ENCODE measurements at regions not wholly inside any gene's neighbourhood (a gene's known extent, or its start where the extent isn't known, plus 50 kb on each side); places are given as distances from the start of the nearest gene placed in this dataset.

DNA sequence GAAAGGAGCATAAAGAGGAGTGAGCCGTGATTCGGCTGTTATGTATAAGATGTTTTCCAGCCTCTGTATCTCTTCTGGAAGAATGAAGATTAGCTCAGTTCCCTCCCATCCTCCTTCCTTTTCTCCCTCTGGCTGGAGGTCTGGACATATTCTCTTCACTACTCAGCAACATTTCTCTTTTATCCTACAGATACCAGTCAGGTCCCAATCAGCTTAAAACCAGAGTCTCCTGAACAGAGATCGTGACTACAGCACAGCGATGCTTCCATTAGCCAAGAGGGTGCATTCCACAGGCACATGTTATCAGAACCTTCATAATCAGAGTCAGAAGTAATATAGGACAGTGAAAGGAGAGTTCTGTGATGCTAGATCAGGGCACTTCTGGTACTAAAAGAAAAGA, 133.9 kb upstream of the SOX4 start:
- no peaks in the 10 kb centered on the region for H3K36me3 ChIP-seq (ENCODE audit: insufficient read depth, low read length)
- no peaks in the 10 kb centered on the region for H3K79me2 ChIP-seq (ENCODE audit: insufficient read depth, low read length)
- no peak overlapping the region for H3K4me2 ChIP-seq (ENCODE audit: insufficient read depth, low read length)
- DNase-seq (no peak), ATAC-seq (ENCODE audit: insufficient read depth, low read depth) (no peak)
- H3K27me3 ChIP-seq (ENCODE audit: insufficient read depth, low read length, poor library complexity): no peaks in the 10 kb centered on the region
- H3K27ac ChIP-seq (ENCODE audit: low read length): no peak overlapping the region
- no peak overlapping the region for H3K9ac ChIP-seq (ENCODE audit: low read depth, low read length)
- no peak overlapping the region for H3K4me3 ChIP-seq (ENCODE audit: low read depth in 1 of 2, low read length in 2 of 2)
- H2AFZ ChIP-seq (ENCODE audit: low read depth, low read length): no peak overlapping the region
- no peaks in the 10 kb centered on the region for H4K20me1 ChIP-seq (ENCODE audit: insufficient read depth, low read length)
- no peaks in the 10 kb centered on the region for H3K4me1 ChIP-seq (ENCODE audit: insufficient read depth, low read length)
- TF ChIP-seq EZH2 (IDR thresholded peaks at IDR 0.05; ENCODE audit: borderline replicate concordance, low read depth, low read length, severe bottlenecking) (no peak), CTCF (IDR thresholded peaks at IDR 0.05; ENCODE audit: borderline replicate concordance, extremely low read depth, low read length, poor library complexity, severe bottlenecking) (no peak)
- H3K9me3 ChIP-seq (ENCODE audit: insufficient read depth, low read length, severe bottlenecking): no peaks in the 10 kb centered on the region

DNA sequence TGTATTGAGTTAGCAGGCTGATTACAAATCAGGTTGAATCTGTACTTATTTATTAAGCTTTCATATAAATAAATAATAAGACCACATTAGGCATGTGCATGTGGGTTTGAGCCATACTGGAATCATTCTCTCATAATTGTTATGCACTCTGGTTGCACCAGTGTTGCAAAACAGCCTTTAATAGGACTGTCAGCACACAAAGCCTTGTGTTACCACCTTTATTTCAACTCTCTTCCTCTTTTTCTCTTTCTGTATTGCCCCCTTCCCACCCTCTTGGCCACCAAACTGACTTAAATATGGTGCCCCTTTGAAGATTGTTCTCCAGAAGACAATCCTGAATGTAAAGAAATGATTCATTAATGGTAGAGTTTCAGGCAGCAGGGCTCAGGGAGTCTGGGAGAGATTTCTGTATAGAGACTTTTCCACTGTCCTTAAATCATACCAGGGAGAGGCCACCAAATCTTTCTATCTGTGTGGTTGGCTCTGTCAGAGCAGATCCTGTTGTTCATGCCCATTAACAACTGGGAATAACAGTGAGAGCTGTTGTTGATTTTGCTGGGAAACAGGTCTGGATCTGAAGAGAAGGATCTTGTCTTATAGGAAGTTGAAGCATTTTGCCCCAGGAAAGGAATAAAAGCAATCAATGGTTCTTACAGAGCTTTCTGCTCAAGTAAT, 131.6 kb upstream of the SOX4 start:
- no peak for DNase-seq
- no peaks in the 10 kb centered on the region for H3K27me3 ChIP-seq (ENCODE audit: insufficient read depth, low read length, poor library complexity)
- H3K79me2 ChIP-seq (ENCODE audit: insufficient read depth, low read length): no peaks in the 10 kb centered on the region
- no peaks in the 10 kb centered on the region for H3K36me3 ChIP-seq (ENCODE audit: insufficient read depth, low read length)
- H2AFZ ChIP-seq (ENCODE audit: low read depth, low read length): no peak overlapping the region
- no peak overlapping the region for H3K27ac ChIP-seq (ENCODE audit: low read length)
- no peak overlapping the region for H3K4me2 ChIP-seq (ENCODE audit: insufficient read depth, low read length)
- no peak for TF ChIP-seq CTCF (IDR thresholded peaks at IDR 0.05; ENCODE audit: borderline replicate concordance, extremely low read depth, low read length, poor library complexity, severe bottlenecking)
- no peak for TF ChIP-seq EZH2 (IDR thresholded peaks at IDR 0.05; ENCODE audit: borderline replicate concordance, low read depth, low read length, severe bottlenecking)
- no peak overlapping the region for H3K9ac ChIP-seq (ENCODE audit: low read depth, low read length)
- no peaks in the 10 kb centered on the region for H4K20me1 ChIP-seq (ENCODE audit: insufficient read depth, low read length)
- no peak overlapping the region for H3K4me3 ChIP-seq (ENCODE audit: low read depth in 1 of 2, low read length in 2 of 2)
- no peak for ATAC-seq (ENCODE audit: insufficient read depth, low read depth)
- H3K9me3 ChIP-seq (ENCODE audit: insufficient read depth, low read length, severe bottlenecking): peaks cover 2% of the 10 kb centered on the region
- no peaks in the 10 kb centered on the region for H3K4me1 ChIP-seq (ENCODE audit: insufficient read depth, low read length)

GRCh38 chr6:21462519-21462852, 131.1 kb upstream of the SOX4 start:
- Histone ChIP-seq H2AFZ (ENCODE audit: low read depth, low read length) (no peak overlapping the region), H3K27me3 (ENCODE audit: insufficient read depth, low read length, poor library complexity) (no peaks in the 10 kb centered on the region), H3K36me3 (ENCODE audit: insufficient read depth, low read length) (no peaks in the 10 kb centered on the region), H3K4me1 (ENCODE audit: insufficient read depth, low read length) (no peaks in the 10 kb centered on the region), H3K27ac (ENCODE audit: low read length) (no peak overlapping the region), H3K9me3 (ENCODE audit: insufficient read depth, low read length, severe bottlenecking) (peaks cover 2% of the 10 kb centered on the region), H3K4me2 (ENCODE audit: insufficient read depth, low read length) (no peak overlapping the region), H3K4me3 (ENCODE audit: low read depth in 1 of 2, low read length in 2 of 2) (no peak overlapping the region), H3K9ac (ENCODE audit: low read depth, low read length) (no peak overlapping the region), H4K20me1 (ENCODE audit: insufficient read depth, low read length) (no peaks in the 10 kb centered on the region), H3K79me2 (ENCODE audit: insufficient read depth, low read length) (no peaks in the 10 kb centered on the region)
- TF ChIP-seq CTCF (IDR thresholded peaks at IDR 0.05; ENCODE audit: borderline replicate concordance, extremely low read depth, low read length, poor library complexity, severe bottlenecking) (no peak), EZH2 (IDR thresholded peaks at IDR 0.05; ENCODE audit: borderline replicate concordance, low read depth, low read length, severe bottlenecking) (no peak)
- no peak for ATAC-seq (ENCODE audit: insufficient read depth, low read depth)
- no peak for DNase-seq

DNA sequence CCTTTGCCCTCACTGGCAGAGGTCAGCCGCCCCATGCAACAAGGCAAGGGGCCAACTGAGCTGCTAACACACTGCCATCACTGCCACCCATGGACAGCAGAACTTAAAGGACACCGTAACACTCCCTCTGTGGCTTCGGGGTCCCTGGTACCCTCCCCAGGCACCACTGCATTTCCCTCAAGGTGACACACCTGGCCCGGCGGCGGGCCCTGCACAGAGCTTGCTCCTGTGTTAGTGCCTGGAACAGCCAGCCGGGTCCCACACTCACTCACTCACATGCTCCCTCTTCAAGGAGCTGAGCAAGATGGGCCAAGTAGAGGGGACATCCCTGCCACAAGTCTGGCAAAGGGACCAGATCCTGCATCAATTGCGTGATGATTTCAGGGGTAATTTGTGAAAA, 126.5 kb upstream of the SOX4 start:
- DNase-seq (no peak), ATAC-seq (ENCODE audit: insufficient read depth, low read depth) (no peak)
- peaks cover 2% of the 10 kb centered on the region for H3K9me3 ChIP-seq (ENCODE audit: insufficient read depth, low read length, severe bottlenecking)
- no peak overlapping the region for H3K4me3 ChIP-seq (ENCODE audit: low read depth in 1 of 2, low read length in 2 of 2)
- H3K4me1 ChIP-seq (ENCODE audit: insufficient read depth, low read length): no peaks in the 10 kb centered on the region
- no peak overlapping the region for H3K4me2 ChIP-seq (ENCODE audit: insufficient read depth, low read length)
- no peaks in the 10 kb centered on the region for H3K36me3 ChIP-seq (ENCODE audit: insufficient read depth, low read length)
- TF ChIP-seq EZH2 (IDR thresholded peaks at IDR 0.05; ENCODE audit: borderline replicate concordance, low read depth, low read length, severe bottlenecking) (no peak), CTCF (IDR thresholded peaks at IDR 0.05; ENCODE audit: borderline replicate concordance, extremely low read depth, low read length, poor library complexity, severe bottlenecking) (no peak)
- no peak overlapping the region for H3K9ac ChIP-seq (ENCODE audit: low read depth, low read length)
- H3K27ac ChIP-seq (ENCODE audit: low read length): no peak overlapping the region
- no peak overlapping the region for H2AFZ ChIP-seq (ENCODE audit: low read depth, low read length)
- H3K79me2 ChIP-seq (ENCODE audit: insufficient read depth, low read length): no peaks in the 10 kb centered on the region
- no peaks in the 10 kb centered on the region for H4K20me1 ChIP-seq (ENCODE audit: insufficient read depth, low read length)
- no peaks in the 10 kb centered on the region for H3K27me3 ChIP-seq (ENCODE audit: insufficient read depth, low read length, poor library complexity)

Data from DND-41 (cell line).